ENCODE measurements at regions not wholly inside any gene's neighbourhood (a gene's known extent, or its start where the extent isn't known, plus 50 kb on each side); places are given as distances from the start of the nearest gene placed in this dataset.

- CTCF ChIA-PET (ENCODE audit: partially characterized antibody): no interaction called here
- peaks cover 4 to 33% (median 22%) of the 10 kb centered on the region in 8 donors for H3K9me3 Mint-ChIP-seq
These were observed 343.1 kb upstream of the MBL2 start for GRCh38 chr10:53115660-53116059.

GRCh38 chr10:53111529-53111928 is 338.9 kb upstream of the MBL2 start:
- H3K36me3 ChIP-seq (ENCODE audit: insufficient read depth, low read length): no peaks in the 10 kb centered on the region
- no peak for DNase-seq
- H3K27ac Mint-ChIP-seq: no peak overlapping the region
- H3K4me1 ChIP-seq (ENCODE audit: insufficient read depth, low read length): no peaks in the 10 kb centered on the region
- no peak overlapping the region for H3K27ac ChIP-seq (ENCODE audit: low read depth, low read length)
- peaks cover 3 to 28% (median 17%) of the 10 kb centered on the region in 8 donors for H3K9me3 Mint-ChIP-seq
- no peak overlapping the region for H3K4me3 Mint-ChIP-seq
- H3K4me3 ChIP-seq (ENCODE audit: low read length in 2 of 2): no peak overlapping the region
- no peaks in the 10 kb centered on the region for H3K36me3 Mint-ChIP-seq
- intact Hi-C loops (cut with micrococcal nuclease): no loop called here
- H3K9me3 ChIP-seq (ENCODE audit: control insufficient read depth in 1 of 2, low read length in 2 of 2): no peaks in the 10 kb centered on the region
- CTCF ChIA-PET (ENCODE audit: partially characterized antibody): no interaction called here
- peaks cover 0 to 3% (median 0%) of the 10 kb centered on the region in 4 donors for H3K4me1 Mint-ChIP-seq
- POLR2A ChIA-PET (ENCODE audit: partially characterized antibody): no interaction called here
- no peaks in the 10 kb centered on the region for H3K27me3 Mint-ChIP-seq
- H3K27me3 ChIP-seq (ENCODE audit: insufficient read depth, low read length): no peaks in the 10 kb centered on the region

More at GRCh38 chr10:53115660-53116059, 343.1 kb upstream of the MBL2 start:
- Mint-ChIP-seq H3K27me3 (no peaks in the 10 kb centered on the region), H3K4me3 (no peak overlapping the region), H3K4me1 (peaks cover 0 to 2% (median 0%) of the 10 kb centered on the region in 4 donors), H3K36me3 (no peaks in the 10 kb centered on the region), H3K27ac (no peak overlapping the region)
- no peaks in the 10 kb centered on the region for H3K4me1 ChIP-seq (ENCODE audit: insufficient read depth, low read length)
- H3K27ac ChIP-seq (ENCODE audit: low read depth, low read length): no peak overlapping the region
- H3K9me3 ChIP-seq (ENCODE audit: control insufficient read depth in 1 of 2, low read length in 2 of 2): no peaks in the 10 kb centered on the region
- no peaks in the 10 kb centered on the region for H3K36me3 ChIP-seq (ENCODE audit: insufficient read depth, low read length)
- H3K27me3 ChIP-seq (ENCODE audit: insufficient read depth, low read length): no peaks in the 10 kb centered on the region
- H3K4me3 ChIP-seq (ENCODE audit: low read length in 2 of 2): no peak overlapping the region
- POLR2A ChIA-PET (ENCODE audit: partially characterized antibody): no interaction called here
- intact Hi-C loops (cut with micrococcal nuclease): no loop called here
- no peak for DNase-seq

- H3K27me3 ChIP-seq (ENCODE audit: insufficient read depth, low read length): no peaks in the 10 kb centered on the region
- no peaks in the 10 kb centered on the region for H3K4me1 ChIP-seq (ENCODE audit: insufficient read depth, low read length)
- no peak overlapping the region for H3K27ac Mint-ChIP-seq
- no peaks in the 10 kb centered on the region for H3K27me3 Mint-ChIP-seq
- no peaks in the 10 kb centered on the region for H3K36me3 ChIP-seq (ENCODE audit: insufficient read depth, low read length)
- no peak overlapping the region for H3K4me3 ChIP-seq (ENCODE audit: low read length in 2 of 2)
- no peak overlapping the region for H3K4me3 Mint-ChIP-seq
- peaks cover 0 to 3% (median 0%) of the 10 kb centered on the region in 4 donors for H3K4me1 Mint-ChIP-seq
- H3K36me3 Mint-ChIP-seq: no peaks in the 10 kb centered on the region
- ChIA-PET POLR2A (ENCODE audit: partially characterized antibody) (no interaction called here), CTCF (ENCODE audit: partially characterized antibody) (no interaction called here)
- DNase-seq: no peak
- intact Hi-C loops (cut with micrococcal nuclease): no loop called here
- no peaks in the 10 kb centered on the region for H3K9me3 ChIP-seq (ENCODE audit: control insufficient read depth in 1 of 2, low read length in 2 of 2)
- peaks cover 2 to 25% (median 9%) of the 10 kb centered on the region in 8 donors for H3K9me3 Mint-ChIP-seq
- H3K27ac ChIP-seq (ENCODE audit: low read depth, low read length): no peak overlapping the region
These were observed 336.7 kb upstream of the MBL2 start for GRCh38 chr10:53109320-53109719.

GRCh38 chr10:53108317-53108934 is 335.8 kb upstream of the MBL2 start:
- Mint-ChIP-seq H3K27ac (no peak overlapping the region), H3K27me3 (no peaks in the 10 kb centered on the region), H3K4me1 (peaks cover 0 to 3% (median 0%) of the 10 kb centered on the region in 4 donors), H3K4me3 (no peak overlapping the region), H3K9me3 (peaks cover 2 to 21% (median 8%) of the 10 kb centered on the region in 8 donors), H3K36me3 (no peaks in the 10 kb centered on the region)
- Histone ChIP-seq H3K4me3 (ENCODE audit: low read length in 2 of 2) (no peak overlapping the region), H3K36me3 (ENCODE audit: insufficient read depth, low read length) (no peaks in the 10 kb centered on the region), H3K27me3 (ENCODE audit: insufficient read depth, low read length) (no peaks in the 10 kb centered on the region), H3K27ac (ENCODE audit: low read depth, low read length) (no peak overlapping the region), H3K4me1 (ENCODE audit: insufficient read depth, low read length) (no peaks in the 10 kb centered on the region), H3K9me3 (ENCODE audit: control insufficient read depth in 1 of 2, low read length in 2 of 2) (no peaks in the 10 kb centered on the region)
- intact Hi-C loops (cut with micrococcal nuclease): no loop called here
- DNase-seq: no peak
- CTCF ChIA-PET (ENCODE audit: partially characterized antibody): no interaction called here
- POLR2A ChIA-PET (ENCODE audit: partially characterized antibody): no interaction called here

- Mint-ChIP-seq H3K9me3 (peaks cover 2 to 23% (median 8%) of the 10 kb centered on the region in 8 donors), H3K27me3 (no peaks in the 10 kb centered on the region), H3K36me3 (no peaks in the 10 kb centered on the region), H3K4me1 (peaks cover 0 to 3% (median 0%) of the 10 kb centered on the region in 4 donors), H3K4me3 (no peak overlapping the region), H3K27ac (no peak overlapping the region)
- no peak for DNase-seq
- Histone ChIP-seq H3K27ac (ENCODE audit: low read depth, low read length) (no peak overlapping the region), H3K9me3 (ENCODE audit: control insufficient read depth in 1 of 2, low read length in 2 of 2) (no peaks in the 10 kb centered on the region), H3K27me3 (ENCODE audit: insufficient read depth, low read length) (no peaks in the 10 kb centered on the region), H3K4me1 (ENCODE audit: insufficient read depth, low read length) (no peaks in the 10 kb centered on the region), H3K36me3 (ENCODE audit: insufficient read depth, low read length) (no peaks in the 10 kb centered on the region), H3K4me3 (ENCODE audit: low read length in 2 of 2) (no peak overlapping the region)
- CTCF ChIA-PET (ENCODE audit: partially characterized antibody): no interaction called here
- intact Hi-C loops (cut with micrococcal nuclease): no loop called here
- POLR2A ChIA-PET (ENCODE audit: partially characterized antibody): no interaction called here
These were observed 335.1 kb upstream of the MBL2 start for GRCh38 chr10:53107711-53108110.

GRCh38 chr10:53102424-53102823 is 329.8 kb upstream of the MBL2 start:
- intact Hi-C loops (cut with micrococcal nuclease): no loop called here

GRCh38 chr10:53093878-53094277 is 321.3 kb upstream of the MBL2 start:
- CTCF ChIA-PET (ENCODE audit: partially characterized antibody): no interaction called here
- no peaks in the 10 kb centered on the region for H3K9me3 ChIP-seq (ENCODE audit: control insufficient read depth in 1 of 2, low read length in 2 of 2)
- POLR2A ChIA-PET (ENCODE audit: partially characterized antibody): no interaction called here
- no peaks in the 10 kb centered on the region for H3K27me3 Mint-ChIP-seq
- H3K4me1 Mint-ChIP-seq: no peaks in the 10 kb centered on the region
- H3K36me3 Mint-ChIP-seq: no peaks in the 10 kb centered on the region
- intact Hi-C loops (cut with micrococcal nuclease): no loop called here
- H3K4me3 ChIP-seq (ENCODE audit: low read length in 2 of 2): no peak overlapping the region
- no peak for DNase-seq
- no peaks in the 10 kb centered on the region for H3K4me1 ChIP-seq (ENCODE audit: insufficient read depth, low read length)
- no peak overlapping the region for H3K4me3 Mint-ChIP-seq
- H3K36me3 ChIP-seq (ENCODE audit: insufficient read depth, low read length): no peaks in the 10 kb centered on the region
- no peaks in the 10 kb centered on the region for H3K27me3 ChIP-seq (ENCODE audit: insufficient read depth, low read length)
- peaks cover 3 to 34% (median 13%) of the 10 kb centered on the region in 8 donors for H3K9me3 Mint-ChIP-seq
- no peak overlapping the region for H3K27ac ChIP-seq (ENCODE audit: low read depth, low read length)
- no peak overlapping the region for H3K27ac Mint-ChIP-seq

More at GRCh38 chr10:53102424-53102823, 329.8 kb upstream of the MBL2 start:
- Mint-ChIP-seq H3K27me3 (no peaks in the 10 kb centered on the region), H3K4me1 (no peaks in the 10 kb centered on the region), H3K9me3 (peaks cover 2 to 24% (median 12%) of the 10 kb centered on the region in 8 donors), H3K4me3 (no peak overlapping the region), H3K27ac (no peak overlapping the region), H3K36me3 (no peaks in the 10 kb centered on the region)
- H3K27ac ChIP-seq (ENCODE audit: low read depth, low read length): no peak overlapping the region
- no peaks in the 10 kb centered on the region for H3K27me3 ChIP-seq (ENCODE audit: insufficient read depth, low read length)
- DNase-seq: no peak
- H3K4me3 ChIP-seq (ENCODE audit: low read length in 2 of 2): no peak overlapping the region
- H3K9me3 ChIP-seq (ENCODE audit: control insufficient read depth in 1 of 2, low read length in 2 of 2): no peaks in the 10 kb centered on the region
- H3K36me3 ChIP-seq (ENCODE audit: insufficient read depth, low read length): no peaks in the 10 kb centered on the region
- POLR2A ChIA-PET (ENCODE audit: partially characterized antibody): no interaction called here
- CTCF ChIA-PET (ENCODE audit: partially characterized antibody): no interaction called here
- no peaks in the 10 kb centered on the region for H3K4me1 ChIP-seq (ENCODE audit: insufficient read depth, low read length)

- Histone ChIP-seq H3K27me3 (ENCODE audit: insufficient read depth, low read length) (no peaks in the 10 kb centered on the region), H3K4me3 (ENCODE audit: low read length in 2 of 2) (no peak overlapping the region), H3K4me1 (ENCODE audit: insufficient read depth, low read length) (no peaks in the 10 kb centered on the region), H3K27ac (ENCODE audit: low read depth, low read length) (no peak overlapping the region), H3K9me3 (ENCODE audit: control insufficient read depth in 1 of 2, low read length in 2 of 2) (no peaks in the 10 kb centered on the region), H3K36me3 (ENCODE audit: insufficient read depth, low read length) (no peaks in the 10 kb centered on the region)
- no peaks in the 10 kb centered on the region for H3K27me3 Mint-ChIP-seq
- no peak overlapping the region for H3K4me3 Mint-ChIP-seq
- no peaks in the 10 kb centered on the region for H3K4me1 Mint-ChIP-seq
- intact Hi-C loops (cut with micrococcal nuclease): no loop called here
- DNase-seq: no peak
- H3K27ac Mint-ChIP-seq: no peak overlapping the region
- no peaks in the 10 kb centered on the region for H3K36me3 Mint-ChIP-seq
- peaks cover 0 to 28% (median 13%) of the 10 kb centered on the region in 8 donors for H3K9me3 Mint-ChIP-seq
- POLR2A ChIA-PET (ENCODE audit: partially characterized antibody): no interaction called here
- CTCF ChIA-PET (ENCODE audit: partially characterized antibody): no interaction called here
These were observed 319.0 kb upstream of the MBL2 start for GRCh38 chr10:53091574-53091973.

Data from CD4-positive, alpha-beta memory T cell (primary cell).